H1 (cell line): ENCODE measurements at regions not wholly inside any gene's neighbourhood (a gene's known extent, or its start where the extent isn't known, plus 50 kb on each side); places are given as distances from the start of the nearest gene placed in this dataset.

Source experiments
- CHD2 ChIP-seq: IDR thresholded peaks from 2 replicates; pipeline ENCODE4 v1.6.1; 2012; ENCODE audit warnings: low read length, improper control_type of control experiment
- EGR1 ChIP-seq: IDR thresholded peaks from 2 replicates; pipeline ENCODE4 v1.6.1; 2011; ENCODE audit warnings: low read depth, low read length, borderline replicate concordance
- EZH2 ChIP-seq: fragments of 200-600 bp; sonication (generic); IDR thresholded peaks from 2 replicates; pipeline ENCODE4 v1.7.1; 2012; ENCODE audit warnings: low read depth, mild to moderate bottlenecking, moderate library complexity, low read length, inconsistent platforms; ENCODE audit not compliant: severe bottlenecking
- JUND ChIP-seq: IDR thresholded peaks from 2 replicates; pipeline ENCODE4 v1.6.1; 2011; ENCODE audit warnings: mild to moderate bottlenecking, improper control_type of control experiment, low read length
- RBBP5 ChIP-seq: IDR thresholded peaks from 2 replicates; pipeline ENCODE4 v1.7.1; 2012; ENCODE audit warnings: low read depth, mild to moderate bottlenecking, inconsistent platforms, low read length, moderate library complexity, borderline replicate concordance
- SAP30 ChIP-seq: fragments of 300-600 bp; sonication (generic); IDR thresholded peaks from 2 replicates; pipeline ENCODE4 v1.7.1; 2012; ENCODE audit warnings: low read length, moderate library complexity, mild to moderate bottlenecking, inconsistent platforms; ENCODE audit not compliant: insufficient read depth, insufficient replicate concordance
- SIN3A ChIP-seq, 2 experiments: IDR thresholded peaks in 1 of 2; conservative IDR thresholded peaks in 1 of 2; 2 replicates each; pipeline ENCODE4 v1.6.1; 2011 to 2012; ENCODE audit warnings: low read length in 2 of 2, improper control_type of control experiment in 1 of 2, low read depth in 1 of 2, mild to moderate bottlenecking in 1 of 2
- TF ChIP-seq, protein P1 (sequence below): IDR thresholded peaks from 2 replicates; pipeline ENCODE4 v1.6.1; 2011; ENCODE audit warnings: low read depth, mild to moderate bottlenecking, low read length; ENCODE audit not compliant: insufficient read depth
- TF ChIP-seq, protein P2 (sequence below), 3 experiments: IDR thresholded peaks; 1 replicate in 2 of 3; 2 replicates in 1 of 3; pipeline versions ENCODE4 v1.5.1 to v1.6.1; 2011; ENCODE audit warnings: low read length in 3 of 3, mild to moderate bottlenecking in 3 of 3, inconsistent platforms in 2 of 3, low read depth in 1 of 3, moderate library complexity in 1 of 3; ENCODE audit not compliant: insufficient read depth in 1 of 3; ENCODE audit errors: control extremely low read depth in 1 of 3
- TF ChIP-seq, protein P3 (sequence below): IDR thresholded peaks from 2 replicates; pipeline ENCODE4 v1.6.1; 2012; ENCODE audit warnings: low read length, inconsistent platforms

DNA sequence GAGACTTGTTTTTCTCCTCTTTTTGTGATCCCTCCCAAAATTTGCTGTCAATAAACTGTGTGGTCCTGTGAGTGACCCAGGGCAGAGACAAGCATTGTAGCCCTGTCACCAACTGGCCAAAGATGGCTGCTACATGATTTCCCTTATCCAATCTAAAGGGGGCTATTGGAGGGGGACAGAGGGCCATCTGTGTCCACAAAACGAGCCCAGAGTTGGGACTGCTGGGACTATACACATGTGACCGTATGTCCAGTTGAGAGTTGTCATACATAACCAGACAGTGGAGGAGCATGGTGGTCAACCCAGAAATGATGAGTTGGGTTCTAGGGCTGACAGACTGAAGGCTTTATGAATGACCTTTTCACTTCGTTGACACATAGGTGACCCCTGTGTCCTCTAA, 55.3 kb upstream of the SDK1 start:
- TF ChIP-seq EZH2 (no peak), RBBP5 (no peak), CHD2 (no peak), SIN3A (conservative IDR thresholded peaks at IDR 0.05 in 1 of 2, IDR thresholded peaks at IDR 0.05 in 1 of 2; ENCODE audit: low read depth in 1 of 2, low read length in 2 of 2) (no peak), EGR1 (no peak), SAP30 (no peak), JUND (no peak)
- TF ChIP-seq, protein P1, sequence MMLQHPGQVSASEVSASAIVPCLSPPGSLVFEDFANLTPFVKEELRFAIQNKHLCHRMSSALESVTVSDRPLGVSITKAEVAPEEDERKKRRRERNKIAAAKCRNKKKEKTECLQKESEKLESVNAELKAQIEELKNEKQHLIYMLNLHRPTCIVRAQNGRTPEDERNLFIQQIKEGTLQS = no peak
- TF ChIP-seq, protein P2, sequence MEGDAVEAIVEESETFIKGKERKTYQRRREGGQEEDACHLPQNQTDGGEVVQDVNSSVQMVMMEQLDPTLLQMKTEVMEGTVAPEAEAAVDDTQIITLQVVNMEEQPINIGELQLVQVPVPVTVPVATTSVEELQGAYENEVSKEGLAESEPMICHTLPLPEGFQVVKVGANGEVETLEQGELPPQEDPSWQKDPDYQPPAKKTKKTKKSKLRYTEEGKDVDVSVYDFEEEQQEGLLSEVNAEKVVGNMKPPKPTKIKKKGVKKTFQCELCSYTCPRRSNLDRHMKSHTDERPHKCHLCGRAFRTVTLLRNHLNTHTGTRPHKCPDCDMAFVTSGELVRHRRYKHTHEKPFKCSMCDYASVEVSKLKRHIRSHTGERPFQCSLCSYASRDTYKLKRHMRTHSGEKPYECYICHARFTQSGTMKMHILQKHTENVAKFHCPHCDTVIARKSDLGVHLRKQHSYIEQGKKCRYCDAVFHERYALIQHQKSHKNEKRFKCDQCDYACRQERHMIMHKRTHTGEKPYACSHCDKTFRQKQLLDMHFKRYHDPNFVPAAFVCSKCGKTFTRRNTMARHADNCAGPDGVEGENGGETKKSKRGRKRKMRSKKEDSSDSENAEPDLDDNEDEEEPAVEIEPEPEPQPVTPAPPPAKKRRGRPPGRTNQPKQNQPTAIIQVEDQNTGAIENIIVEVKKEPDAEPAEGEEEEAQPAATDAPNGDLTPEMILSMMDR (IDR thresholded peaks at IDR 0.05; ENCODE audit: control extremely low read depth in 1 of 3, insufficient read depth in 1 of 3, low read depth in 1 of 3, low read length in 3 of 3) = no peak
- TF ChIP-seq, protein P3, sequence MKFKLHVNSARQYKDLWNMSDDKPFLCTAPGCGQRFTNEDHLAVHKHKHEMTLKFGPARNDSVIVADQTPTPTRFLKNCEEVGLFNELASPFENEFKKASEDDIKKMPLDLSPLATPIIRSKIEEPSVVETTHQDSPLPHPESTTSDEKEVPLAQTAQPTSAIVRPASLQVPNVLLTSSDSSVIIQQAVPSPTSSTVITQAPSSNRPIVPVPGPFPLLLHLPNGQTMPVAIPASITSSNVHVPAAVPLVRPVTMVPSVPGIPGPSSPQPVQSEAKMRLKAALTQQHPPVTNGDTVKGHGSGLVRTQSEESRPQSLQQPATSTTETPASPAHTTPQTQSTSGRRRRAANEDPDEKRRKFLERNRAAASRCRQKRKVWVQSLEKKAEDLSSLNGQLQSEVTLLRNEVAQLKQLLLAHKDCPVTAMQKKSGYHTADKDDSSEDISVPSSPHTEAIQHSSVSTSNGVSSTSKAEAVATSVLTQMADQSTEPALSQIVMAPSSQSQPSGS = no peak
